Transverse colon (tissue), 4 donors: ENCODE measurements at regions not wholly inside any gene's neighbourhood (a gene's known extent, or its start where the extent isn't known, plus 50 kb on each side); places are given as distances from the start of the nearest gene placed in this dataset.

ENCODE experiments used
- CTCF ChIP-seq, 5 experiments: fragments of 200-600 bp in 3 of 5; fragments of 450-650 bp in 2 of 5; sonication (generic) in 3 of 5; IDR thresholded peaks; 1 replicate in 2 of 5; 2 replicates in 3 of 5; pipeline ENCODE4 v1.5.1; 2016 to 2017; ENCODE audit warnings: antibody characterized with exemption in 5 of 5, inconsistent platforms in 3 of 5, mild to moderate bottlenecking in 2 of 5, moderate library complexity in 1 of 5
- EP300 ChIP-seq: sonication (generic); formaldehyde crosslinking; IDR thresholded peaks from one replicate; pipeline ENCODE4 v1.6.1; 2017; ENCODE audit warnings: antibody characterized with exemption, low read depth
- POLR2A ChIP-seq: fragments of 450-650 bp; IDR thresholded peaks from one replicate; pipeline ENCODE4 v1.6.1; 2016; ENCODE audit warnings: antibody characterized with exemption, mild to moderate bottlenecking, moderate library complexity
- POLR2AphosphoS5 ChIP-seq, 3 donors: sonication (generic); formaldehyde crosslinking; IDR thresholded peaks; one replicate each; pipeline ENCODE4 v1.6.1; 2016; ENCODE audit warnings: antibody characterized with exemption in 3 of 3

DNA sequence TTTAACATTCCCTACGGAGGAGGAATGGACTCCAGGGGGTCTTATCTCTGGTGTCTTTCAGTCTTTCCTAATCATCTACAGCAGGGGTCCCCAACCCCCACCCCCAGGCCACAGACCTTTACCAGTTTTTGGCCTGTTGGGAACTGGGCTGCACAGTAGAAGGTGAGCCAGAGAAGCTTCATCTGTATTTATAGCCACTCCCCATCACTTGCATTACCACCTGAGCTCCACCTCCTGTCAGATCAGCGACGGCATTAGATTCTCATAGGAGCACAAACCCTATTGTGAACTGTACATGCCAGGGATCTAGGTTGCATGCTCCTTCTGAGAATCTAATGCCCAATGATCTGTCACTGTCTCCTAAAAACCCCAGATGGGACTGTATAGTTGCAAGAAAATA, 120.0 kb upstream of the TMTC4 start:
- no peak for TF ChIP-seq POLR2A
- TF ChIP-seq CTCF (IDR thresholded peaks at IDR 0.05), result no peak
- no peak for TF ChIP-seq POLR2AphosphoS5 (IDR thresholded peaks at IDR 0.05)
- no peak for TF ChIP-seq EP300
